ENCODE measurements at regions not wholly inside any gene's neighbourhood (a gene's known extent, or its start where the extent isn't known, plus 50 kb on each side); places are given as distances from the start of the nearest gene placed in this dataset.

- TF ChIP-seq CTCF (IDR thresholded peaks at IDR 0.05; ENCODE audit: low read depth, low read length): peak; percentile 66
- no peak for TF ChIP-seq EZH2phosphoT487 (IDR thresholded peaks at IDR 0.05; ENCODE audit: low read depth)
These were observed 139.7 kb downstream of the PRDM13 start for GRCh38 chr6:99746261-99746895.
